HG02970 (cell line): ENCODE measurements at regions not wholly inside any gene's neighbourhood (a gene's known extent, or its start where the extent isn't known, plus 50 kb on each side); places are given as distances from the start of the nearest gene placed in this dataset.

Experiments used
- ATAC-seq: cut with Tn5 transposase; IDR thresholded peaks from one replicate; pipeline ENCODE4 v1.9.1; 2021; ENCODE audit warnings: mild to moderate bottlenecking, moderate library complexity, moderate number of reproducible peaks; ENCODE audit not compliant: unreplicated experiment, low FRiP score

DNA sequence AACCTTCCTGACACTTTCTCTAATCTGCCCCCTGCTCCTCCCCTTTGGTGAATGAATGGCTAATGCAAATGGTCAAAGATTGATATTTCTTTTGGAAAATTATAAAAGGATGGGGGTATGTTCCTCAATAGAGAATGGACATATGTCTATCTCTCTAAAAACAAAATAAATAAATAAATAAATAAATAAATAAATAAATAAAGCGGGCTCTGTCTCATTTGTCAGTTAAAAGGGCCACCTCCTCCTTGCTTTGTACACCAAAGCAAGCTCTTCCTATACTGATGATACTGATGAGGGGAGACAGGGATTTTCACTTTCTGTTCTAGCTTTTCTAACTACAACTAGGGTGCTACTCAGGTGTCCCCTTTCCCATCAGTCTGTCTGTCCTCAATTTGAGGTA is 135.5 kb upstream of the SPACA1 start:
- no peak for ATAC-seq

- ATAC-seq = no peak
Observed at GRCh38 chr6:87909849-87910248, 137.8 kb upstream of the SPACA1 start.

DNA sequence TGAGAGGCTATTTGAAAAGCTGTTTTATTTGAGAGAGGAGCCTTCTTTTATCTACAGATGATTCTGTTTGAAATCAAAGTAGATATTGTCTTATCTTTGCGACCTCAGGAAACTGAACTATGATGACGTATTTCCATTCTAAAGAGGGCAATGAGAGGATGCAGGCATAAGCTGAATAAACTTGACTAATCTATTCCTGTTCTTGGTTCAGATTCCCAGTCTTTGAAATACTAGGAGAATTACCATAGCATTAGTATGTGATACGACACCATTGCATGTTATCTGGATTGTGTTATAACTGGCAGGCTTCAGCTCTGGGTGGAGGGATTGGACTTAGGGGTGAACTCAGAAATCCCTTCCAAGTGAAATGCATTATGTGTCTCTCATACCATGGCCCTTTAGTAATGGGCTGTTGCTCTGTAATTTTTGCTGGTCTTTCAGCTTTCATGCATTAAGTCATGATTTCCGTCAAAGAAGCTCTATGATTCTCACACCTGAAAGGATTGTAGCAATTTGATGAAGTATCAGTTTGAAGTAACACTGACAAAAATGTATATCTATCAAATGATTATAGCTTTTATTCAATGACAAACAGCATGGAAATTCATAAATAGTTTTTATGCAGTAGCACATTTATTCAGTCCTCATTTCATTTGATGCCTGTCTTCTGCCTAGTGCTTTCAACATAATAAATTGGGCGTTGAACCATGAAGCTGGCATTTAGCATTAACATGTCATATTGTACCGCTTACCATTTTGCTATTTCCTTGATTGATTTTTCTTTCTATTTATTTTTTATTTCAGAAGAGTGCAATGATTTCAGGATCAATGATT is 138.4 kb upstream of the SPACA1 start:
- no peak for ATAC-seq

GRCh38 chr6:87907521-87907920 is 140.1 kb upstream of the SPACA1 start:
- ATAC-seq = no peak

DNA sequence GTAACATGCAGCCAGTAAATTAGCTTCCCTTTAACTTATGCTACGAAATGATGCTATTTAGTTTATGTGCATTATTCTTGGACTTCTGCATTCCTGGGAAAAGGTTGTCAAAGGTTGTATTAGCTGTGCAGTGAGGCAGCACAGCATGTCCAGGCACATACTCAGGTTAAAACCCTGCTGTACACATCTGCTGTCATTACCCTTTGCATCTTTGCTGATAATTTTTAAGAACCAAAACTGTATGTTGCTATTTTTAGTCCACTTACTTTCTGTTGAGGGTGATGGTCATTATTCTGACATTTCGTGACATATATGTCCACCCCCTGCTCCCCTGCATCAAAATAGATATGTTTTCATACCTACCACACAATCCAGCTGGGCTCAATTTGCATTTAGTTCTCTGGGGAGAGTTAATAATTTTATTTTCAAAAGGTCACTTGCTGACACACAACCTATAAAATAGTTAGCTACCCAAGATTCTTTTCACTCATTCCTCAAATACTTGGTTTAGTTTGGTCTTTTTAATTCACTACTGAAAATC is 142.5 kb upstream of the SPACA1 start:
- peak; percentile 87 for ATAC-seq

- no peak for ATAC-seq
Observed at GRCh38 chr6:87904011-87904410, 143.6 kb upstream of the SPACA1 start.

DNA sequence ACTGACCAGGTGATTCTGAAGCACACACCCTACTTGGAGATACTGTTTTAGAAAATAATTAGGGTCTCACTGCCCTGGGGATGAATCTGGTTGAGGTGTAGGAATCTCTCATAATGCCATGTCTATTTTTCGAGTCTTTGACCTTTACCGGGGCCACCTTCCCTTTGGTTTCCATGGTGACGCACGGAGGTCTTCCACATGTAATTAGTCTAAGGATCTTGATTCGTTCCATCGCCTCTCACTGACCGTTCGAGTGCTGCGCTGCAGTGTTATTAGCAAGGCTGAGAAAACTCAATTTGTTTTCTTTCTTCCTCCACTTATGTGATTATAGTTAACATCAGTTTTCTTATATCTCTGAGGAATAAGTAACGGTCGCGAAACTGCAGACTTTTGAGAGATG is 144.3 kb upstream of the SPACA1 start:
- ATAC-seq = no peak

GRCh38 chr6:87902383-87902782 is 145.3 kb upstream of the SPACA1 start:
- no peak for ATAC-seq

- no peak for ATAC-seq
Observed at GRCh38 chr6:87901613-87902012, 146.0 kb upstream of the SPACA1 start.

GRCh38 chr6:87900160-87900698 is 147.4 kb upstream of the SPACA1 start:
- no peak for ATAC-seq

DNA sequence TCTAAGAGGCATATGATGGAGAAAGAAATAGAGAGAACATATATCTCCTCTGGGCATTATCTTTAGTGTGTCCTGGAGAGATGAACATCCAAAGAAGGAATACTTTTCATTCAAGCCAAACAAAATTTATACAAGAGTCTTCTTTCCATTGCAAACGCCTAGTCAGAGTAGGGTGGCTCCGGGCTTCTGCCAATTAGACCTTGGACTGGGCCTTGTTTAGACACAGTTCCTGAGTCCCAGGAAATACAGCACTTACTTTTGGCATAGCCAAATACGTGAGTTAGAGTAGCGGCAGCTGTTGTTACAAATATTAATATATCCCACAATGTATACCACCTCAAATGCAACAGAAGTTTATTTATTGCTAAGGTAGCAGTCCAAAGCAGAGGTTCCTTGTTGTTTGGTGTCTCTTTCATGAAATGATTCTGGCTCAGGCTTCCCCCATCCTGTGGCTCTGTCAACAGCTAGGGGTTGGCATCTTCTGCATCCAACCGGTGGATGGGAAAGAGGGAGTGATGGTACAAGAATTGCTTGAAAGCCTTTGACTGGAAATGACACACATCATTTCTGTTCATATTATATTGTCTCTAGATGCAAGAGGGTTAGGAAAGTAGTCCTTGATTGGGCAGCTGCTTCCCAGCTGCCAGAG is 148.0 kb upstream of the SPACA1 start:
- no peak for ATAC-seq

DNA sequence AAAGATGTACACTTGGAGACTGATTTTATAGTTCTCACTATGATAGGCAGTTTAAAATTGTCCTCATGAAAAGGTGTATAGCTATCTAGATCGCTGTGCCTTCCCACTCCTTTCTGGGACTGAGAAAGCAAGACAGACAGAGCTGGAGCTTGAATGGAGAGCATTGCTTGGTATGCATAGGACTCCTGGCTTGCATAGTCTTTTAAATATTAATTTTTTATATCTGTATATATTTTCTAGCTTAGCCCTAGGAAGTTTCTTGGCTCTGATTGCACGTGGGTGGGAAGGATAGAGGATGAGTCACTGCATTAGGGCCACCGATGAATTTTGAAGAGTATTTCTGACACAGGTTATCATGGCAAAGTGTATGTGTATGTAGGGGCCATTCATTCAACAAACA is 150.0 kb upstream of the SPACA1 start:
- ATAC-seq = no peak

DNA sequence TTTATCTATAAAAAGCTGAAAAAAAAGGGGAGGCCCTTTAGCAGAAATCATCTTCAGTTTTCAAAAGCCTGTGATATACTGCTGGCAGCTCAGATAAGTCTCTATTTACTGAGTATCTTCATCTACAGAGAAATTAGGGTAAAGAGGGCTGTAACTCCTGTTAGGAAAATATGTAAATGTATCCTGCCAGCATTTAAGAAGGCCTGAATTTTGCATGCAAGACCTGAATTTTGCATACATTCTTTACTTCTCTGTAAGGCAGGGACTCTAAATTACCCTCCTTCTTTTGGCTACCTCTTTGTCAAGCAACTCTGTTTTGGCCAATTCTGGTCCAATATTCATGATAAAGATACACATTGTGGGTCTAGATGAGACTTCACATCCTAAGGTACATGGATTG is 150.6 kb upstream of the SPACA1 start:
- no peak for ATAC-seq

- ATAC-seq = no peak
Observed at GRCh38 chr6:87887266-87887665, 160.4 kb upstream of the SPACA1 start.

DNA sequence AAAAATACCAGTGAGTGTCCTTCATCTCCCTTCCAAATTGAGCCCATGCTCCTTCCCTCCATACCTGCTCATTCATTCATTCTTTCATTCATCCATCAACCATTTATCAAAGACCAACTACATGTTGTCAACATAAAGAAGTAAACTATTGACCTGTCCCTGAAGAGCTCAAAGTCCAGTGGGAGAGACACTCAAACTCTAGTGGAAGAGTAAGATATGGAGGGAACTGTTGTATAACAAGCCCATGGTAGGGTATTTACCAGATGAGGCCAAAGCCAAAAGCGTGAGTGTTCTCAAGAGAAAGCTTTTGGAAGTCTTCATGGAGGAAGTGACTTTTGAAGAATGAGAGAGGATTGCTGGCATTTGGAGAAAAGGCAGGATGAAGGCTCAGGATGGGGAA is 163.4 kb upstream of the SPACA1 start:
- no peak for ATAC-seq

DNA sequence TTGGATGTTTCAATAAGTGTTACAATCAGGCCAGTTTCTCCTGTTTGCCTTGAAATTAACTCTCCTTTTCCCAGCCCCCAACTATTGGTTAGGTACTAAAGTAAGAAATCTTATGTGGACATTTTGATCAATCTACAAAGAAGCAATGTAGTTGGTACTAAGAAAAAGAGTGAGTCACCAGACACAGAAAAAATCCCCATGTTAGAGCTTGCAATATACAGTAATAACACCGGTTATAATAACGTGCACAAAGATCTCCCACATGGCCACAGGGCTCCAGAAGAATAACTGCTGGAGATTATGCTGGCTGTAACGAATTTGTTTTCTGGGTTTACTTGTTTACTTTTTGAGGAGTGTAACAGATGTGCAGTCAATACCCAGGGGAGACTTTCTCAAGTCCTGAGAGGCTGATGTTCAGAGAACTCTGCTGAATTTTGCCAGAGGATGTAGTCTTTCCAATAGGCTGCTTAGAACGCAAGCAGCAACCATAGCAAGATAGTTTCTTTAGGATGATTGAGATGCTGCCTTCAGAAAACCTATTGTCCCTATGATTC is 166.2 kb upstream of the SPACA1 start:
- no peak for ATAC-seq

DNA sequence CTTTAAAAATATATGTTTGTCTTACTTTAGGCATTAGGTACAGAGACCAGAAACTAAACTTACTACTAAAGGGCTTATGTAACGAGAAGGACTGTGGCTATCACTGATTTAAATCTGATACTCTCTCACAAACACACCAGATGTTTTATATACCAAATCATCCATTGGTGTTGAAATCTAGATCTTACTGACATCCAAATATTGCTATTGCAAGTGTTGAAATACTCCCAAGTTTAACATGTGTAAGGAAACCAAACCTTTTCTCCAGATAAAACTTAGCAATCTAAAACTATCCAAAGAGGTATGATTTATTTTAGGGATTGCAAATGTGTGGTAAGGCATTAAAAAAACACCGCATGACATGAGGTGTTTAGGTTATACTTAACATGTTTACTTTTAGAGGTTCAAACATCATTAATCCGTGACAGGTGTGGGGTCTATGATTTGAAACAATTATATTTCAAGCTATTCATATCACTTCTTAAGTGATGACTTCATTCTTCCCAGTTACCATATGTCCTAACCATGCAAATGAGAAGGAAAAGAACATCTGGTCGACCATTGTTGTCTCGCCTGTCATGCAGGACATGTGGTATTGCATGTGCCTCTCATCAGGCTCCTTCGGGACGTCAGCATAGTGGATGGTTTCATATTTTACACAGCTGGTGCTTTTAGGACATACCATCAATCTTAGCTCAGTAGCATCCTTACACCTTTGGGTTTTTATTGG is 168.3 kb upstream of the SPACA1 start:
- ATAC-seq = no peak

- ATAC-seq = no peak
Observed at GRCh38 chr6:87875781-87876180, 171.9 kb upstream of the SPACA1 start.

DNA sequence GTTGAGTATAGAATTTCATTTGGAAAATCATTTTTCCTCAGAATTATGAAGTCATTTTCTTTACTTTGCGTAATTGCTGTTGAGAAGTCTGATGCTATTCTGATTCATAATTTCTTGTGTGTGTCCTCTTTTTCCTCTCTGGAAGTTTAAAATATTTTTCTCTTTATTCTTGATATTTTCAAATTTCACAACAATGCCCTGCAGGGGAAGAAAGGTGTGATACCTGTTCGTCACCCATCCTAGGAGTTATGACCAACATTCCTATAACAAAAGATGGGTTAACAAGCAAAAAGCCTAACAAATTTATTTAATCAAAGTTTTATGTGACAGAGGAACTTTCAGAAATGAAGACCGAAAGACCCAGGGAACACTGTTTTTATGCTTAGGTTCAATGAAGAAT is 171.5 kb upstream of the AKIRIN2 start:
- no peak for ATAC-seq

DNA sequence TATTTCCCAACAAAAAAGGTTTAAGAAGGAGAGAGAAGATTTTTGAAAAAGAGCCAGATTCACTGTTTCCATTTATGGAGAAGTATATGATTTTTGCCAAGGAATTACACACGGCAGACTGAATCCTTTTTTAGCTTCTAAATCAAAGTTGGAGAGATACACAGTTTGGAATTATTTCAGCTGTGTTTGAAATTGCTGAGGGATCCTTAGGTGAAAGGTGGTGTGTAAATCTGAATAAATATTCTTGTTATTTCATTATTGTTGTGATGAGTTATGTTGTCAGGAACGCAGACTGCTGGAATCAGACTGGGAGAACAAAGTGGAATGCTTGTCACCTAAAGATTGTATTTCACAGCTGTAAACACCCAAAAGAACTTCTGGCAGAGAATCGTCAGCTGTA is 168.5 kb upstream of the AKIRIN2 start:
- no peak for ATAC-seq
